KOPT-K1 (cell line): ENCODE measurements at regions not wholly inside any gene's neighbourhood (a gene's known extent, or its start where the extent isn't known, plus 50 kb on each side); places are given as distances from the start of the nearest gene placed in this dataset.

Experiments
- H3K27ac ChIP-seq: fragments of 200-600 bp; sonication (generic); 2 replicates; pipeline ENCODE4 v1.5.1; 2016; ENCODE audit warnings: antibody characterized with exemption, mild to moderate bottlenecking, low read depth, low read length; ENCODE audit not compliant: poor library complexity, severe bottlenecking
- H3K36me3 ChIP-seq: fragments of 200-600 bp; sonication (generic); 2 replicates; pipeline ENCODE4 v1.5.1; 2017; ENCODE audit warnings: antibody characterized with exemption, mild to moderate bottlenecking, low read length, moderate library complexity; ENCODE audit not compliant: insufficient read depth
- H3K9me3 ChIP-seq: fragments of 200-600 bp; sonication (generic); 2 replicates; pipeline ENCODE4 v1.5.1; 2017; ENCODE audit warnings: antibody characterized with exemption, low read length, mild to moderate bottlenecking; ENCODE audit not compliant: insufficient read depth, poor library complexity, severe bottlenecking

DNA sequence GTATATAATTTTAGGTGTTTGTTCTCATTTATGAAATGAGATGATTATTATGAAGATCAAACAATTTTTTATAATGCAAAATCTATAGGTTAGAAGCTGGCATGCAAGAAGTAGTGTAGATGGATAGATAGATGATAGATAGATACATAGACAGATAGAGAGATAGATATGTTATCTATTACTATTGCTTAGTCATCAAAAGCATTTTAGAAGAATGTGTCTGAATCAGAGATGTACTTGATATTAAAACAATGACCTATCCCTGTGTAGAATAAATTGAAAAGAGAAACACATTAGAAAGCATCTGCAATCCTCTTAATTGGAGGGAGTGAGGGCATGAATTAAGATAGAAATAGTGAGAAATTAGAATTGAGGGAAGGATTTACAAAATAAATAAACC is 436.2 kb upstream of the NXPH2 start:
- Histone ChIP-seq H3K9me3 (no peaks in the 10 kb centered on the region), H3K27ac (no peak overlapping the region), H3K36me3 (no peaks in the 10 kb centered on the region)

- Histone ChIP-seq H3K36me3 (no peaks in the 10 kb centered on the region), H3K27ac (no peak overlapping the region)
Observed at GRCh38 chr2:139214801-139215200, 434.6 kb upstream of the NXPH2 start.

DNA sequence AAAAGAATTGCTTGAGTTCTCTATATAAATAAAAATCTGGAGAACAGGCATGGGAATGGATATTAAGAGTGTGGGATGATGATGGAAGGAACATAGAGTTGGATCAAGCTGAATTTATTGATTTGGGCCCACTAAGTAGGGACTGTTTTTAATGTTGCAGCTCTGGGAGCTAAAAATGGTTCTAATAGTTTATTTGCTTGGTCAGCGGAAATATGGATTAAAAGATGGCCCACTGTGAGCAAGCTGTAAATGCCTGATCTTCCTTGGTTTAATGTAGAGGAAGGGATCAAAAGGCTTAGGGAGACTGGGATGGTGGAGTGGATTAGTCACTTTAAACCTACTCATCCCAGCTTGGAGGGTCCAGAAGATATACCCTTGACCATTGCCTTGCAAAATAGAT is 429.4 kb upstream of the NXPH2 start:
- no peaks in the 10 kb centered on the region for H3K36me3 ChIP-seq
- H3K9me3 ChIP-seq = no peaks in the 10 kb centered on the region
- no peak overlapping the region for H3K27ac ChIP-seq

More at GRCh38 chr2:139214801-139215200, 434.6 kb upstream of the NXPH2 start:
- no peaks in the 10 kb centered on the region for H3K9me3 ChIP-seq

- Histone ChIP-seq H3K9me3 (no peaks in the 10 kb centered on the region), H3K27ac (no peak overlapping the region), H3K36me3 (no peaks in the 10 kb centered on the region)
Observed at GRCh38 chr2:139201516-139201915, 421.3 kb upstream of the NXPH2 start.

DNA sequence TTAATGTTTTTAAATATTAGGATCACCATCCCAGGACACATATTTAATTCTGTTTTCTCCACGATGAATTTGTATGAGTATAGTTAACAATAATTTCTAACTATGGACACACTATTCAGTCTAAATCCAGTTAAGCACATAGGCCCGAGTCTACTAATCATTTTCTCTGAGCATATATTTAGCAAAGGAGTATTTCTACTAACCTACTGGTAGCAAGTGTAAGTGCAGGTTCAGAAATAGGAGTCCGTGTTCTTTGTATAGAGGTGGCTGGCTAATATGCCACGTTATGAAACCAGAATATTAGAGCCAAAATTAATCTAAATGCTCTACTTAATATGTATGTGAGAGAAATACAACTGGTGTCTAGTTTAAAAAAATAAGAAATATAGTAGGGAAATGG is 416.6 kb upstream of the NXPH2 start:
- Histone ChIP-seq H3K36me3 (no peaks in the 10 kb centered on the region), H3K27ac (no peak overlapping the region), H3K9me3 (no peaks in the 10 kb centered on the region)

GRCh38 chr2:139194546-139194945 is 414.4 kb upstream of the NXPH2 start:
- H3K36me3 ChIP-seq = no peaks in the 10 kb centered on the region
- H3K9me3 ChIP-seq = no peaks in the 10 kb centered on the region
- H3K27ac ChIP-seq = no peak overlapping the region

- no peaks in the 10 kb centered on the region for H3K9me3 ChIP-seq
- H3K36me3 ChIP-seq = no peaks in the 10 kb centered on the region
- H3K27ac ChIP-seq = no peak overlapping the region
Observed at GRCh38 chr2:139177041-139177440, 396.9 kb upstream of the NXPH2 start.

GRCh38 chr2:139175510-139175909 is 395.3 kb upstream of the NXPH2 start:
- Histone ChIP-seq H3K36me3 (no peaks in the 10 kb centered on the region), H3K27ac (no peak overlapping the region), H3K9me3 (no peaks in the 10 kb centered on the region)

GRCh38 chr2:139170406-139170805 is 390.2 kb upstream of the NXPH2 start:
- Histone ChIP-seq H3K36me3 (no peaks in the 10 kb centered on the region), H3K9me3 (no peaks in the 10 kb centered on the region), H3K27ac (no peak overlapping the region)

- no peaks in the 10 kb centered on the region for H3K36me3 ChIP-seq
- no peaks in the 10 kb centered on the region for H3K9me3 ChIP-seq
- H3K27ac ChIP-seq = no peak overlapping the region
Observed at GRCh38 chr2:139165601-139166000, 385.4 kb upstream of the NXPH2 start.

DNA sequence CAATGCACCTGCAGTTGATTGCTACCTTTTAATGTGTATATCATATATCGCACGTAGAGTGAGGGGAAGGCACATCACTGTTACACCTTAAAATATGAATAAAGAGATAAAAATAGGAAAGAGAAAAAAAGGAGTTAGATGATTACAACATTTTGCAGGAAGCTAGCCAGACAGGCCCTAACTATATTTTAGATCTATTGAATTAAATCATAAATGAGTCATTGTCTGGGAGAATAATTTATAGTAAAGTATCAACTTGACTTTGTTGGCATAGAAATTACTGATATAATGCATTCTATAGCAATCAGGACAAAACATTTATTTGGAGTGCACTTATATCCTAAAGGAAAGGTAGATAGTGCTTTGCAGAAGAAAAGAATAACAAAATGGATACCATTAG is 384.9 kb upstream of the NXPH2 start:
- H3K27ac ChIP-seq = no peak overlapping the region

GRCh38 chr2:139162957-139163356 is 382.8 kb upstream of the NXPH2 start:
- Histone ChIP-seq H3K36me3 (no peaks in the 10 kb centered on the region), H3K9me3 (no peaks in the 10 kb centered on the region), H3K27ac (no peak overlapping the region)

More for the DNA sequence above, 384.9 kb upstream of the NXPH2 start:
- no peaks in the 10 kb centered on the region for H3K9me3 ChIP-seq
- H3K36me3 ChIP-seq = no peaks in the 10 kb centered on the region

DNA sequence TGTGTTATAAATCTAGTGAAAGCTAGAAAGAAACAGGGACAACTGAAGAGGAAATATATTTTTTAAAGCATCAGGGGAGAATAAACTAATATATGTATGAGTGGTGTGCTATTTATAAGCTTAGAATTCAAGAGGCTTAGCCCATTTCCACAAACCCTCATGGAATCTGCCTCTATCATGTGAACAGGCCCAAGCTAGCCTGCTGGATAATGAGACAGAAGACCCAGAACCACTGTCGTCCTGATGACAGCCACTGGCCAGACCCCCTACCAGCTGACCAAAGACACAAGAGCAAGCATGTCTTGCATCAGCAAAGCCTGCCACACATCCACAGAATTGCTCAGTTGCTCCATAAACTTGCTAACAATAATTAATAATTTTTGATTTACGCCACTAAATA is 382.3 kb upstream of the NXPH2 start:
- Histone ChIP-seq H3K9me3 (no peaks in the 10 kb centered on the region), H3K27ac (no peak overlapping the region), H3K36me3 (no peaks in the 10 kb centered on the region)

DNA sequence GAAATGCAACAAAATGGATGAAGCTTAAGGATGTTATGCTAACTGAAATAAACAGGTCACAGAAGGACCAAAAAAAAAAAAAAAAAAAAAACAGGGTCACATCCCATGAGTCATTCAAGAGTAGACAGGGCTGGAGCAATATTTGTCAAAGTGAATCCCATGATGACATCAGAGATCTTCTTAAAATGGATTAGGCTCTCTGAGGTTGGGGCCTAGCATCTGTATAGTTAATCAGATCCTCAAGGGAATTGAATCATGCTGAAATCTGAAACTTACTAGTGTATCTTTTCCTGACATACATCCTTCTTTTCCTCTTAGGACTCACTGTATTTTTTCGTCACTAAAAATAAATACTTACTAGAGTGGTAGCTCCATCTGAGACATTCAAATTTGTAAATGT is 380.6 kb upstream of the NXPH2 start:
- Histone ChIP-seq H3K36me3 (no peaks in the 10 kb centered on the region), H3K27ac (no peak overlapping the region), H3K9me3 (no peaks in the 10 kb centered on the region)

DNA sequence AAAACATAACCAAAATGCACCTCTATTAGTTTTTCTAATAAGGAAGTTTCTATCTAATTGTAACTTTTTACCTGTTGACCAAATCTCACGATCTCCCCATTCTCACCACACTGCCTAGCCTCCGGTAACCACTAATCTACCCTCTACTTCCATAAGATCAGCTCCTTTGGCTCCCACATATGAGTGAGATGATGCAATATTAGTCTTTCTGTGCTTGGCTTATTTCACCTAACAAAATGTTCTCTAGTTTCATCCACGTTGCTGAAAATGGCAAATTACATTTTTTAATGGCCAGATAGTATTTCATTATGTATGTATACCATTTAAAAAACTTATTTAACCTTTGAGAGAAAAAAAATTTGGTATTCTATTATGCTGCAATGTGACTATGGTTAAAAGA is 379.0 kb upstream of the NXPH2 start:
- Histone ChIP-seq H3K27ac (no peak overlapping the region), H3K9me3 (no peaks in the 10 kb centered on the region)

GRCh38 chr2:139156730-139157129 is 376.5 kb upstream of the NXPH2 start:
- Histone ChIP-seq H3K27ac (no peak overlapping the region), H3K9me3 (no peaks in the 10 kb centered on the region), H3K36me3 (no peaks in the 10 kb centered on the region)

More for the DNA sequence above, 379.0 kb upstream of the NXPH2 start:
- no peaks in the 10 kb centered on the region for H3K36me3 ChIP-seq

GRCh38 chr2:139155991-139156390 is 375.8 kb upstream of the NXPH2 start:
- Histone ChIP-seq H3K36me3 (no peaks in the 10 kb centered on the region), H3K27ac (no peak overlapping the region), H3K9me3 (no peaks in the 10 kb centered on the region)
